Psoas muscle (tissue), 7 donors: ENCODE measurements at regions not wholly inside any gene's neighbourhood (a gene's known extent, or its start where the extent isn't known, plus 50 kb on each side); places are given as distances from the start of the nearest gene placed in this dataset.

Source experiments
- ATAC-seq, 4 donors: fragments of 200-7000 bp; cut with Tn5 transposase; one replicate each; pipeline ENCODE4 v1.9.1; 2020; ENCODE audit warnings: moderate library complexity in 3 of 4, mild to moderate bottlenecking in 2 of 4
- DNase-seq, 2 donors: peaks; one replicate each; pipeline ENCODE4 v3.0.0-alpha.2; 2020
- H3K27ac ChIP-seq: fragments of 200-600 bp; one replicate; pipeline ENCODE4 v1.8.0; 2022
- H3K27me3 ChIP-seq, 3 donors: fragments of 200-600 bp in 1 of 3; one replicate each; pipeline versions ENCODE4 v1.6.1 to v1.8.0; 2013 to 2022; ENCODE audit warnings: low read length in 2 of 3, mild to moderate bottlenecking in 2 of 3, moderate library complexity in 1 of 3; ENCODE audit not compliant: insufficient read depth in 3 of 3
- H3K36me3 ChIP-seq, 2 donors: fragments of 200-600 bp in 1 of 2; one replicate each; pipeline versions ENCODE4 v1.6.1 to v1.8.0; 2013 to 2022; ENCODE audit warnings: low read depth in 1 of 2, mild to moderate bottlenecking in 1 of 2, moderate library complexity in 1 of 2; ENCODE audit not compliant: insufficient read depth in 1 of 2
- H3K4me1 ChIP-seq: fragments of 200-600 bp; one replicate; pipeline ENCODE4 v1.8.0; 2022
- H3K4me3 ChIP-seq: fragments of 200-600 bp; one replicate; pipeline ENCODE4 v1.8.0; 2022; ENCODE audit warnings: mild to moderate bottlenecking
- H3K9me3 ChIP-seq: fragments of 200-600 bp; one replicate; pipeline ENCODE4 v1.8.0; 2022
- WGBS, 3 donors: extraction: QIAGEN DNeasy Blood & Tissue Kit; methylation state at CpG; one replicate each; pipeline versions ENCODE4 v1.1.6 to v1.1.7; 2013; 5-methylcytosine and 5-hydroxymethylcytosine counted together
- intact Hi-C, 2 donors: fragments of 100-400 bp; cut with DNase I; formaldehyde crosslinking; loops; one replicate each; pipeline versions ENCODE4 v1.11.0 to v1.14.2; 2022
- TF ChIP-seq, protein P1 (sequence below): fragments of 200-600 bp; IDR thresholded peaks from one replicate; pipeline ENCODE4 v1.8.0; 2022; ENCODE audit warnings: antibody characterized with exemption
- donor health status: healthy with polysubstance abuse.
- donor health status: DM: no; HTN: no; CAD: no; lungs with moderate emphysema.
- donor health status: Bipolar disorder and iron deficiency.
- donor health status: healthy.
- donor health status: DM: yes; HTN: yes; CAD: no.
- donor health status: DM: no; HTN: no; CAD: no.
- donor health status: DM: yes; HTN: yes; CAD: no.

DNA sequence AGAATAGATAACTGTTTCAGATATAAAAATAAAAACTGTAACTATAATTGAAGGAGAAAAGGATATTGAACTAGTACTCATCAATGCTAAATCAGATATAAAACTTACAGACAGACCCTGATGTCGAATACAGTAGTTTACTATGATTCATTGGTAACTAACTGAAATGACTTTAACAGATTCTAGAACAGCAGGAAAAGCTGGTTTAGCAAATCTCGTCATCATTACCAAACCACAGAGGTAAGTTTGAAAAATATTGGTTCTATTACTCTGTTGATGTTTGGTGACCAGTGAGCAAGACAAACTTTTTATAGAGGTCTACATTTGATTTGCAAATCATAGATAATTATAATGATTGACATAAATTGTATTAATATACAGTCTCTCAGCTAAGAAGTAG lies 551.4 kb upstream of the ADGRL3 start:
- TF ChIP-seq, protein P1, sequence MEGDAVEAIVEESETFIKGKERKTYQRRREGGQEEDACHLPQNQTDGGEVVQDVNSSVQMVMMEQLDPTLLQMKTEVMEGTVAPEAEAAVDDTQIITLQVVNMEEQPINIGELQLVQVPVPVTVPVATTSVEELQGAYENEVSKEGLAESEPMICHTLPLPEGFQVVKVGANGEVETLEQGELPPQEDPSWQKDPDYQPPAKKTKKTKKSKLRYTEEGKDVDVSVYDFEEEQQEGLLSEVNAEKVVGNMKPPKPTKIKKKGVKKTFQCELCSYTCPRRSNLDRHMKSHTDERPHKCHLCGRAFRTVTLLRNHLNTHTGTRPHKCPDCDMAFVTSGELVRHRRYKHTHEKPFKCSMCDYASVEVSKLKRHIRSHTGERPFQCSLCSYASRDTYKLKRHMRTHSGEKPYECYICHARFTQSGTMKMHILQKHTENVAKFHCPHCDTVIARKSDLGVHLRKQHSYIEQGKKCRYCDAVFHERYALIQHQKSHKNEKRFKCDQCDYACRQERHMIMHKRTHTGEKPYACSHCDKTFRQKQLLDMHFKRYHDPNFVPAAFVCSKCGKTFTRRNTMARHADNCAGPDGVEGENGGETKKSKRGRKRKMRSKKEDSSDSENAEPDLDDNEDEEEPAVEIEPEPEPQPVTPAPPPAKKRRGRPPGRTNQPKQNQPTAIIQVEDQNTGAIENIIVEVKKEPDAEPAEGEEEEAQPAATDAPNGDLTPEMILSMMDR, result no peak
- ATAC-seq (no peak), DNase-seq (no peak)
- intact Hi-C loops, result no loop called here
- Histone ChIP-seq H3K27me3 (no peaks in the 10 kb centered on the region), H3K9me3 (no peaks in the 10 kb centered on the region), H3K27ac (no peak overlapping the region), H3K4me3 (no peak overlapping the region), H3K4me1 (no peaks in the 10 kb centered on the region), H3K36me3 (no peaks in the 10 kb centered on the region)
- 69 to 81% (median 72%) methylated on average over 2 of the region's 2 CpGs for whole genome bisulfite sequencing, 3 donors

DNA sequence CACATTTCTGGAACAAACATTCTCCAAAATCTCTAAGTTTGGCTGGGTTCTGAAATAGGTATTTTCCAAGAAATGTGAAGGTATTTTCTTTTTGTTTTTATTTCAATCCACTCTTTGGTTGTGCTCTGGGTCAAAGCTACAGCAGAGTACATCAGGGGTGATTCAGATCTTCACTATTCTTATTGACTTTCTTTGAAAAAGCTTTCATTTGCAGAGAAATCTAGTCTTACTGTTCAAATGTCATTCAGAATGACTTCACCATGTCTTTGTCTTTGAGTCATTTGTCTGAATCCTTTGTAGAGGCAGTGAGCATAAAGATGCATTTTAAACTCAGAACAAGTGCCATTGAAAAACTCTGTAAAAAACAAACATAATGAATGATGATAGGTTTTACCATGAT lies 547.2 kb upstream of the ADGRL3 start:
- no peak overlapping the region for H3K4me3 ChIP-seq
- no peaks in the 10 kb centered on the region for H3K9me3 ChIP-seq
- no peak for ATAC-seq
- DNase-seq, result no peak
- TF ChIP-seq, protein P1, result no peak
- no peaks in the 10 kb centered on the region for H3K27me3 ChIP-seq
- H3K36me3 ChIP-seq, result no peaks in the 10 kb centered on the region
- no peaks in the 10 kb centered on the region for H3K4me1 ChIP-seq
- no peak overlapping the region for H3K27ac ChIP-seq
- intact Hi-C loops, result no loop called here

DNA sequence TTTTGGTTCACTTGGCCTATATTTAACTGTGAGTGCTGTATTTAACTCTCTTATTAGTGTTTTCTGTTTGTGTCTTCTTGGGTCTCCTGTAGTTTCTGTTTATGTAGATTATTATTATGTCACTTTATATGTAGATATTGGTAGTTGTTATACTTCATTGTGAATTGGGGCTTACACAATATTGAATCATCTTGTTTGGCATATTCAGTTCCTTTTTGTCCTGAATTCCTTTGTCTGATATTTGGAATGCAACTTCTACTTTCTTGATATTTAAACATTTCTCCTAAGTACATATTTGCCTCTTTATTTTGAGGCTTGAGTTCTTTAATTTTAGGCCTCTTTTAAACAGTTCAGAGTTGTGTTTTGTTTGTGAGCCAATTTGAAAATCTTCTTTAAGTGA lies 544.8 kb upstream of the ADGRL3 start:
- intact Hi-C loops, result no loop called here
- H3K4me3 ChIP-seq, result no peak overlapping the region
- no peak overlapping the region for H3K27ac ChIP-seq
- DNase-seq (no peak), ATAC-seq (no peak)
- no peaks in the 10 kb centered on the region for H3K27me3 ChIP-seq
- TF ChIP-seq, protein P1, result no peak
- H3K4me1 ChIP-seq, result no peaks in the 10 kb centered on the region
- H3K9me3 ChIP-seq, result no peaks in the 10 kb centered on the region
- H3K36me3 ChIP-seq, result no peaks in the 10 kb centered on the region

DNA sequence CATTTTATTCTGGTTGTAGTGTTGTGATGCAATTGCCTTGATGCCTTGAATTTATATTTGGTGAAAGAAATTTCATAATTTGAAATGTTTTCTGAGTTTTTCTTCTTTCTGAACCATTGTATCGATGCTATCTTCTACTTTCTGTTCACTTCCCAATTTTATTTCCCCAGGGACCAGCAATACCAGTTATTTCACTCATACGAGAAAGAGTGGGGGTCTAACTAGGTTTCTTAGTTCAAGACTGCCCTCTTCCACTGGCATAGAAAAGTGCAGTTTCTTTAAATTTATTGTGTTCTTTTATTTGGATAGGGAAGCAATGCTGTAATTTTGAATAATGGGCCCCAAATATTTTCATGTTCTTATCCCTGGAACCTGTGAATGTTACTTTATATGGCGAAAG lies 544.0 kb upstream of the ADGRL3 start:
- WGBS, 3 donors, result 73 to 78% (median 77%) methylated on average over 3 of the region's 3 CpGs
- intact Hi-C loops, result no loop called here

DNA sequence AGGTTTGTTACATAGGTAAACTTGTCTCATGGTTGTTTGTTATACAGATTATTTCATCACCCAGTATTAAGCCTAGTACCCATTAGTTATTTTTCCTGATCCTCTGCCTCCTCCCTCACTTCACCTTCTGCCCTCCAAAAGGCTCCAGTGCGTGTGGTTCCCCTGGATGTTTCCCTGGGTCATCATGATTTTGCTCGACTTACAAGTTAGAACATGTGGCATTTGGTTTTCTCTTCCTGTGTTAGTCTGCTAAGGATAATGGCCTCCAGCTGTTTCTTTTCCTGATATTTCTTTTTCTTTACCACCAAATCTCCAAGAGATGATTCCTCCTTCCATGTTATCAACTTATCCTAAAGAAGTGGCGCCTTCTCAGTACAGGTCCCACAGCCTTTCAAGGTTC lies 543.1 kb upstream of the ADGRL3 start:
- no peaks in the 10 kb centered on the region for H3K9me3 ChIP-seq
- H3K36me3 ChIP-seq, result no peaks in the 10 kb centered on the region
- intact Hi-C loops, result no loop called here
- no peak overlapping the region for H3K4me3 ChIP-seq
- H3K27ac ChIP-seq, result no peak overlapping the region
- no peaks in the 10 kb centered on the region for H3K27me3 ChIP-seq
- WGBS, 3 donors, result 67 to 82% (median 74%) methylated on average over 3 of the region's 3 CpGs
- no peaks in the 10 kb centered on the region for H3K4me1 ChIP-seq
- TF ChIP-seq, protein P1, result no peak
- ATAC-seq (no peak), DNase-seq (no peak)

More for the DNA sequence above, 544.0 kb upstream of the ADGRL3 start:
- Histone ChIP-seq H3K4me1 (no peaks in the 10 kb centered on the region), H3K9me3 (no peaks in the 10 kb centered on the region), H3K36me3 (no peaks in the 10 kb centered on the region), H3K27ac (no peak overlapping the region), H3K4me3 (no peak overlapping the region), H3K27me3 (no peaks in the 10 kb centered on the region)
- no peak for ATAC-seq
- TF ChIP-seq, protein P1, result no peak
- DNase-seq, result no peak
